H1 (cell line): ENCODE measurements at regions not wholly inside any gene's neighbourhood (a gene's known extent, or its start where the extent isn't known, plus 50 kb on each side); places are given as distances from the start of the nearest gene placed in this dataset.

Experiments
- BCL11A ChIP-seq, 2 experiments: IDR thresholded peaks; one replicate each; pipeline ENCODE4 v1.6.1; 2011; ENCODE audit warnings: low read depth in 2 of 2, low read length in 2 of 2, mild to moderate bottlenecking in 2 of 2
- FOSL1 ChIP-seq: IDR thresholded peaks from 2 replicates; pipeline ENCODE4 v1.6.1; 2011; ENCODE audit warnings: mild to moderate bottlenecking, low read depth, low read length, moderate library complexity; ENCODE audit not compliant: insufficient read depth

DNA sequence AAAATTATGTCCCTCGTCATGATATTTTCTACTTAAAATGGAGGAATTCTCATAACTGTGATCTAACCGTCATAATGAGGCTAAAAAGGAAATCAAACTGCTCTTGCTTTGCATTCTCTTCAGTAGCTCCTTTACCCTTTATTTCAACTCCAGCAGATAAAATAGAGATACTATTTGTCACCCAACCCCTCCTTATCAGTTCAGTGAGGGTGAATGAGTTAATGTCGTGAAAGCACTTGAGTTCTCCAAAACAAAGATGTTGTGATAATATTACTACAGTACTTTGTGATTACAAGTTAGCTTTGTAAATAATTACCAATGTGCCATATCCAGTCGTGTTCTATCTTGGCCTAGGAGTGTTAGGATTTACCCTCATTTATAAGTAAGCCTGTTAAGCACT, 63.4 kb upstream of the ANKRD28 start (continued):
- TF ChIP-seq BCL11A (IDR thresholded peaks at IDR 0.05; ENCODE audit: low read depth in 2 of 2, low read length in 2 of 2) (no peak), FOSL1 (no peak)
- TF ChIP-seq, all 59 proteins: peak for 0
